Esophagus muscularis mucosa (tissue), 4 donors: ENCODE measurements at regions not wholly inside any gene's neighbourhood (a gene's known extent, or its start where the extent isn't known, plus 50 kb on each side); places are given as distances from the start of the nearest gene placed in this dataset.
A peak's percentile ranks its signal among the peaks of the same experiment; 100 is the strongest.

Source experiments
- DNase-seq: peaks from one replicate; pipeline ENCODE4 v3.0.0-alpha.2; 2017; ENCODE audit errors: extremely low spot score
- H3K27ac ChIP-seq, 4 donors: fragments of 200-600 bp; sonication (generic); replicated peaks in 1 of 4; 1 replicate in 3 of 4; 2 replicates in 1 of 4; pipeline ENCODE4 v1.5.1; 2016 to 2019; ENCODE audit warnings: mild to moderate bottlenecking in 1 of 4
- H3K27me3 ChIP-seq, 4 donors: fragments of 200-600 bp; sonication (generic); one replicate each; pipeline versions ENCODE4 v1.5.1 to v1.6.0; 2016 to 2019
- H3K36me3 ChIP-seq, 4 donors: fragments of 200-600 bp; sonication (generic); one replicate each; pipeline ENCODE4 v1.5.1; 2016 to 2019
- H3K4me1 ChIP-seq, 4 donors: fragments of 200-600 bp; sonication (generic); one replicate each; pipeline ENCODE4 v1.5.1; 2016 to 2019
- H3K4me3 ChIP-seq, 4 donors: fragments of 200-600 bp; sonication (generic); 1 replicate in 2 of 4; 2 replicates in 2 of 4; pipeline ENCODE4 v1.5.1; 2016 to 2019; ENCODE audit warnings: mild to moderate bottlenecking in 4 of 4, moderate library complexity in 1 of 4
- H3K9me3 ChIP-seq, 4 donors: fragments of 200-600 bp; sonication (generic); 1 replicate in 3 of 4; 2 replicates in 1 of 4; pipeline ENCODE4 v1.5.1; 2016 to 2019
- CTCF ChIP-seq, 3 experiments: fragments of 200-600 bp in 2 of 3; fragments of 450-650 bp in 1 of 3; sonication (generic) in 2 of 3; IDR thresholded peaks; one replicate each; pipeline ENCODE4 v1.5.1; 2017 to 2019; ENCODE audit warnings: antibody characterized with exemption in 3 of 3, mild to moderate bottlenecking in 2 of 3, moderate library complexity in 1 of 3
- EP300 ChIP-seq: sonication (generic); formaldehyde crosslinking; IDR thresholded peaks from one replicate; pipeline ENCODE4 v1.6.1; 2017; ENCODE audit warnings: antibody characterized with exemption
- POLR2A ChIP-seq: fragments of 450-650 bp; IDR thresholded peaks from one replicate; pipeline ENCODE4 v1.6.1; 2017; ENCODE audit warnings: antibody characterized with exemption, moderate library complexity, mild to moderate bottlenecking, low read depth
- POLR2AphosphoS5 ChIP-seq, 2 donors: sonication (generic); formaldehyde crosslinking; IDR thresholded peaks; one replicate each; pipeline ENCODE4 v1.6.1; 2017; ENCODE audit warnings: antibody characterized with exemption in 2 of 2
- WGBS: methylation state at CpG from one replicate; pipeline ENCODE4 v1.1.5; 2018; 5-methylcytosine and 5-hydroxymethylcytosine counted together
- intact Hi-C: fragments of 100-400 bp; cut with DNase I; formaldehyde crosslinking; loops from one replicate; pipeline ENCODE4 v1.15.1; 2023

- Histone ChIP-seq H3K4me3 (no peak overlapping the region), H3K36me3 (no peaks in the 10 kb centered on the region), H3K27ac (no peak overlapping the region), H3K27me3 (no peaks in the 10 kb centered on the region), H3K9me3 (no peaks in the 10 kb centered on the region), H3K4me1 (no peaks in the 10 kb centered on the region)
- 96% methylated on average over 22 of the region's 22 CpGs for WGBS
- DNase-seq, result no peak
- no peak for TF ChIP-seq EP300
- no peak for TF ChIP-seq POLR2AphosphoS5 (IDR thresholded peaks at IDR 0.05)
- TF ChIP-seq POLR2A, result no peak
- TF ChIP-seq CTCF (IDR thresholded peaks at IDR 0.05), result no peak
- intact Hi-C loops, result no loop called here
These were observed 252.5 kb downstream of the VAPA start for GRCh38 chr18:10166164-10166807.

GRCh38 chr18:10167759-10168158 lies 253.9 kb downstream of the VAPA start:
- Histone ChIP-seq H3K4me1 (no peaks in the 10 kb centered on the region), H3K4me3 (no peak overlapping the region), H3K36me3 (no peaks in the 10 kb centered on the region), H3K27me3 (no peaks in the 10 kb centered on the region), H3K27ac (no peak overlapping the region), H3K9me3 (no peaks in the 10 kb centered on the region)
- no peak for DNase-seq
- TF ChIP-seq EP300, result no peak
- TF ChIP-seq POLR2A, result no peak
- no peak for TF ChIP-seq CTCF (IDR thresholded peaks at IDR 0.05)
- TF ChIP-seq POLR2AphosphoS5 (IDR thresholded peaks at IDR 0.05), result no peak
- intact Hi-C loops, result no loop called here
- WGBS, result 98% methylated on average over 11 of the region's 11 CpGs

GRCh38 chr18:10168477-10168876 lies 254.7 kb downstream of the VAPA start:
- H3K4me3 ChIP-seq, result no peak overlapping the region
- peak; percentile 72 for DNase-seq
- no peaks in the 10 kb centered on the region for H3K36me3 ChIP-seq
- intact Hi-C loops, result no loop called here
- H3K4me1 ChIP-seq, result no peaks in the 10 kb centered on the region
- 93% methylated on average over 9 of the region's 9 CpGs for WGBS
- no peaks in the 10 kb centered on the region for H3K9me3 ChIP-seq
- H3K27ac ChIP-seq, result no peak overlapping the region
- TF ChIP-seq POLR2A, result no peak
- no peak for TF ChIP-seq EP300
- TF ChIP-seq POLR2AphosphoS5 (IDR thresholded peaks at IDR 0.05), result no peak
- no peak for TF ChIP-seq CTCF (IDR thresholded peaks at IDR 0.05)
- H3K27me3 ChIP-seq, result no peaks in the 10 kb centered on the region

GRCh38 chr18:10169064-10169562 lies 255.3 kb downstream of the VAPA start:
- peak; percentile 72 for DNase-seq
- WGBS, result 79% methylated on average over 4 of the region's 4 CpGs
- H3K4me3 ChIP-seq, result no peak overlapping the region
- no peak for TF ChIP-seq POLR2A
- no peak for TF ChIP-seq CTCF (IDR thresholded peaks at IDR 0.05)
- TF ChIP-seq EP300, result no peak
- TF ChIP-seq POLR2AphosphoS5 (IDR thresholded peaks at IDR 0.05), result no peak
- H3K4me1 ChIP-seq, result no peaks in the 10 kb centered on the region
- H3K9me3 ChIP-seq, result no peaks in the 10 kb centered on the region
- H3K27me3 ChIP-seq, result no peaks in the 10 kb centered on the region
- intact Hi-C loops, result no loop called here
- H3K27ac ChIP-seq, result no peak overlapping the region
- no peaks in the 10 kb centered on the region for H3K36me3 ChIP-seq

GRCh38 chr18:10169814-10170213 lies 256.0 kb downstream of the VAPA start:
- Histone ChIP-seq H3K9me3 (no peaks in the 10 kb centered on the region), H3K27ac (no peak overlapping the region), H3K4me1 (no peaks in the 10 kb centered on the region), H3K36me3 (no peaks in the 10 kb centered on the region), H3K4me3 (no peak overlapping the region), H3K27me3 (no peaks in the 10 kb centered on the region)
- WGBS, result 97% methylated on average over 2 of the region's 2 CpGs
- TF ChIP-seq POLR2AphosphoS5 (IDR thresholded peaks at IDR 0.05), result no peak
- no peak for TF ChIP-seq POLR2A
- no peak for TF ChIP-seq EP300
- intact Hi-C loops, result no loop called here
- peak; percentile 66 for DNase-seq
